HG02763 (cell line): ENCODE measurements at regions not wholly inside any gene's neighbourhood (a gene's known extent, or its start where the extent isn't known, plus 50 kb on each side); places are given as distances from the start of the nearest gene placed in this dataset.
"Not testable (repeated sequence)": the region's sequence is repeated elsewhere in the genome, so short reads cannot be mapped to it uniquely, and the experiment has no call there.

ENCODE experiments used
- ATAC-seq: cut with Tn5 transposase; IDR thresholded peaks from one replicate; pipeline ENCODE4 v1.9.1; 2021; ENCODE audit warnings: mild to moderate bottlenecking, moderate library complexity; ENCODE audit not compliant: unreplicated experiment

DNA sequence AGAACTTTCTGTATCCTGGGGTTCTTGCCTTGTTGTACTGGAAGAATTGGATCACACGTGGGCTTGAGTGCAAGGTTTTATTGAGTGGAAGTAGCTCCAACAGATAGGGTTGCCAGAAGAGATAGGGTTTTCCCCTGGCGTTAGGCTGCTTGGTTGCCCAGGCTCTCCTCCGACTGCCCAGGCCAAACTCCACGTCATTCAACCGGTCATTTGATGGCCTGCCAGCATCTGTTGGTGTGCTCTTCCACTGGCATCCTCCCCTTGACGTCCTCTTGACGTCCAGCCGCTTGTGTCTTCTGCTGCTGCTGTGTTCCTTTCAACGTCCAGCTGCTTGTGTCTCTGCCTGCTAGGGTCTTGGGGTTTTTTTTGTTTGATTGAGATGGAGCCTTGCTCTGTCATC lies 111.2 kb upstream of the XIST start:
- ATAC-seq = no peak

DNA sequence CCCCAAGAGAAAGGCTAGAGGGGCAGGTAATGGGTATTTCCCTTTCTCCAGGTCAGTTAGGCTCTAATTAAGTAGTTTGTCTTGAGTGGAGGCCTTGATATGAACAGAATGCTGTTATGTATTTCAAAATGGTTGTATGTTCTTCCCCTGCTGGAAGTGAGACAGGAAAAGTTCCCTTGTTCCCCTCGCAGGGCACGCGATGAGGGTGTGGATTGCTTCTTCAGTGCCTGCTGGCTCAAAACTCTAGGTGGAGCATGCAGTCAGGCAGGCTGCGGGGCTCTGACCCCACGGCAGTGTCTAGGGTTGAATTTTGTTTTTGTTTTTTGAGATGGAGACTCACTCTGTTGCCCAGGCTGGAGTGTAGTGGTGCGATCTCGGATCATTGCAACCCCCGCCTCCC lies 110.4 kb upstream of the XIST start:
- ATAC-seq = no peak

DNA sequence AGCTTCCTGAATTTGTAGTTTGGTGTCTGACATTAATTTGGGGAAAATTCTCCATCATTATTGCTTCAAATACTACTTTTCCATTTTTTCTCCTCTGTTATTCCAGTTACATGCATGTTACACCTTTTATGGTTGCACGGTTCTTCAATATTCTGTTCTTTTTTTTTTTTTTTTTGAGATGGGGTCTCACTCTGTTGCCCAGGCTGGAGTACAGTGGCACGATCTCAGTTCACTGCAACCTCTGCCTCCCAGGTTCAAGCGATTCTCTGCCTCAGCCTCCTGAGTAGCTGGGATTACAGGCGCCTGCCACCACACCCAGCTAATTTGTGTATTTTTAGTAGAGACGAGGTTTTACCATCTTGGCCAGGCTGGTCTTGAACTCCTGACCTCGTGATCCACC lies 109.4 kb upstream of the XIST start:
- ATAC-seq = not testable (repeated sequence)

DNA sequence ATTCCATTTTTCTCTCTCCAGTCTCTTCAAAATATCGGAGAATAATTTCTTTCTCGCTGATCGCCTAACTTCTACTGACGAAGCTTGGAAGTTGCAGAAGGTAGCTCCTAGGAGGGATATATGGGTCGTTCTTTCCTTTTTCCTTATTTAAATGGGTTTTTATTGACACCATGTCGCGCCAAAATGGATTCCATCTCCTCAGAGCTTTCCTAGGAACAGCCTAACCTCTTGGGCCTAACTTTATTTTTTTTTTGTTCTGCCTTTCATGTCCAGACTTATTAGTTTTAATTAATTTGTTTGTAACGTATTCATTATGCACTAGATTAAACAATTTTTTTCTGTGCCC lies 92.0 kb upstream of the XIST start:
- ATAC-seq = no peak

DNA sequence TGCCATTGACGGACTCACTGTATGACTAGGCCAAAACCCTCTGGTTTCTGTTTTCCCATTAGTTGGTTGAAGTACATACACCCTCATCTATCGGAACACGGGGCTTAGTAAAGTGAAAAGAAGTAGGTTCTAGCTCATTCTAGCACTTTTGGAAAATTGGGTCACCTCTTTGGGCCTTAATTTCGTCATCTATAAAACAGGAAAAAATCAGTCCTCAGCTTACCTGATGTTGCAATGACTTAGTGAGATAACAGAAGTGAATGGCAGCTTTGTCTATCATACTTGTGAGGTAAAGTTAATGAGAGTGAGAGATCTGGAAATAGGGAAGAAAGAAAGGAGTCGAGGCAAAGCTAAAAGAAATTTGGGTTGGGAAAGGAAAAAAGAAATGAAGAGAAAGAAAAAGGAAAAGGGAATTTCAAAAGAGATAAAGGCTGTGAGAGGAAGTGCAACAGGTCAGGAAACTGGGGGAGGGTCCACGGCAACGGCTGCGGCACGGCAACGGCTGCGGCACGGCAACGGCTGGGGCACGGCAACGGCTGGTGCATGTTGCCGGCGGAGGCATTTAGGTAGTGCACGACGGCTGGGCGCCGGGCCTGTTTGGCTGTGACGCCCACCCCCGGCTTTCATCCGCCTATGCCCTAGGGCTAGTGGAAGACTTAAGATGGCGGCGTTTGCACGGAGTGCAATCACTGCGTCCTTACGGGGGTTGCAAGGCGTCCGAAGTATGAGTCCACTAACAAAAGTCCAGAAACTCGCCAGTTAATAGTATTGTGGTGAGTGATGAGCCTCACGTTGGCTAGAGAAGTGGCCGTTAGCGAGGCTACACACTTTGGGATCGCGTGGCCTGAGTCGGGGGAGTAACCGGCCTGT lies 91.4 kb upstream of the XIST start:
- ATAC-seq = peak; percentile 100

DNA sequence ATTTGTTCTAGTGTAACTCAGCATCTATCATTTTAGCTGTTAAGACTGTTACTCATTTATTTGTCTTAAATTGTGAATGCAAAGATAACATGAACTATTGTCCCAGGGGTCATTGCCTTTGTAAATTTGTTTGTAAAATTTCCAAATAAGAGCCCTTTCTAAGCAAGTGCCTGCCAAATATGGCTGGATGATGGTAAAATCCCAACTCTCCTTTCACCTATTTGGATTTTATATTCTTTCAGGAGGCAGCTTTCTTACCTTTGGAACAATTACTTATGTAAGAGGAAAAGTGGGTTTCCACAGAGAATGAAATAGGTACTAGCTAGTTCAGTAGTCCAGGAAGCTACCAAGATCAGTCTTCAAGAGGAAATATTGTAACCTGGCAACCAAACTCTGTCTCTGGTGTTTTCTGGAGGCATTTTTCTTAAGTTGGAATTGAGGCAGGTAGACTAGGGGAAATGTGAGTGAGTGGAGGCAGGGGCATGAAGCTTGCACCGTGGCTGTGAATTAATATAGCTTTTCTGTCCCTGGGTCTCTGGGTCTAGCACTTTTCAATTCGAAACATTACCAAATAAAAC lies 88.5 kb upstream of the XIST start:
- ATAC-seq = no peak

DNA sequence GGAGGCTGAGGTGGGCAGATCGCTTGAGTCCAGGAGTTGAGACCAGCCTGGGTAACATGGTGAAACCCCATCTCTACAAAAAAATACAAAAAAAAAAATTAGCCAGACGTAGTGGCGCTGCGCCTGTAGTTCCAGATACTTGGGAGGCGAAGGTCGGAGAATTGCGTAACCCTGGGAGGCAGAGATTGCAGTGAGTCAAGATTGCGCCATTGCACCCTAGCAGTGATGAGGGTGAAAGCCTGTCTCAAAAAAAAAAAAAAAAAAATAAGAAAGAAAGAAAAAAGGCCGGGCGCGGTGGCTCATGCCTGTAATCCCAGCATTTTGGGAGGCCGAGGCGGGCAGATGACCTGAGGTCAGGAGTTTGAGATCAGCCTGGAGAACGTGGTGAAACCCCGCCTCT lies 85.3 kb upstream of the XIST start:
- not testable (repeated sequence) for ATAC-seq

DNA sequence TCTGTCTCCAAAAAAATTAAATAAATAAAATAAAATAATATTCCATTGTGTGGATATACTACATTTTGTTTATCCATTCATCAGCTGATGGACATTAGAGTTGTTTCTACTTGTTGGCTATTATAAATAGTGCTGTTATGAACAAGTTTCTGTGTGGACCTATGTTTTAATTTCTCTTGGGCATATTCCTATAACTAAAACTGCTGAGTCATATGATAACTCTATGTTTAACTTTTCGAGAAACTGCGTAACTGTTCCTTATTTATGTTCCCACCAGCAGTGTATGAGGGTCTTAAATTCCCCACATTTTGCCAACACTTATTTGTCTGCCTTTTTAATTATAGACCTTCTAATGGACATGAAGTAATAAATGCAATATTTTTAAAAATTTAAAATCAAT lies 80.0 kb upstream of the XIST start:
- ATAC-seq = no peak

DNA sequence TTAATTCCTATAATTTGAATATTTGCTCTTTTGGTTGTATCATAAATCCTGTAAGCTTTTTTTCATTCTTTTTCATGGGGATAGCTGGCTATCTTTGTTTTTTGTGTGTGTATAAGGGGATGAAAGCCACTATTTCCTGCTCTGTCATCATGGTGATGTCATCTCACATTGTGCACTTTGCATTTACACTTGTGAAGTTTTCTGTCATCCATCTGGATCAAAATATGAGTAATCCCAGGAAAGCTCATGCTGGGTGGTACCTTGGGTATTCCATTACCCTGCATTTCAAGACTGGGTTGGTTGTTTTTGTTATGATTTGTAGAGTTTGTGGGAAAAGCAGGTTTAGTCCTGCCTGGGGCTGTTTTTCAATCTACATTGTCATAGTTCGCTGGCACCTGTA lies 77.8 kb upstream of the XIST start:
- ATAC-seq = no peak

DNA sequence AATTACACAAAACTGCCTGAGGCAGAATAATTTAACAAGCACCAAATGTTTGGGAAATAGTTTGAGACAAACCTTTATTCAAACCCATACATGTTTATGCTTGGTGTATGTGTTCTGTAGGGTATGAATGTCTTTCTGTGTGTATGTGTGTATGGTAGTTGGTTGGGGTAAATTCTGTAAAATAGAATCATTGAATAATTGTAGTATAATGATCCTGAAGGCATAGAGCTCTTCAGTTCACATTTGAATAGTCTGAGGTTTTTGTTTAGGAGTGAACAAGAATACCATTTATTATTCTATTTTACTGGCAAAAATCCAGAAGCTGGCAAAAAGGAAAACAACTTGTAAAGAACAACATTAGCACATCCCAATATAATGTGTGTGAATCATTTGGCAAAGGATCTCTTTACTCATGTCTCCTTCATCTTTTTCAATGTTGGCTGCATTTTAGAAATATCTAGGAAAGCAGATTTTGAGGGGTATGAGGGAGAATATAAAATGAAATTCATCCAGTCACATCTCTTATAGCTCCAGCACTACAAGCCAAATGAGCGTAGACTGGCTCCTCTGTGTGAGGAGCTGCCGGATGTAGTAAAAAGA lies 70.4 kb upstream of the XIST start:
- ATAC-seq = no peak

DNA sequence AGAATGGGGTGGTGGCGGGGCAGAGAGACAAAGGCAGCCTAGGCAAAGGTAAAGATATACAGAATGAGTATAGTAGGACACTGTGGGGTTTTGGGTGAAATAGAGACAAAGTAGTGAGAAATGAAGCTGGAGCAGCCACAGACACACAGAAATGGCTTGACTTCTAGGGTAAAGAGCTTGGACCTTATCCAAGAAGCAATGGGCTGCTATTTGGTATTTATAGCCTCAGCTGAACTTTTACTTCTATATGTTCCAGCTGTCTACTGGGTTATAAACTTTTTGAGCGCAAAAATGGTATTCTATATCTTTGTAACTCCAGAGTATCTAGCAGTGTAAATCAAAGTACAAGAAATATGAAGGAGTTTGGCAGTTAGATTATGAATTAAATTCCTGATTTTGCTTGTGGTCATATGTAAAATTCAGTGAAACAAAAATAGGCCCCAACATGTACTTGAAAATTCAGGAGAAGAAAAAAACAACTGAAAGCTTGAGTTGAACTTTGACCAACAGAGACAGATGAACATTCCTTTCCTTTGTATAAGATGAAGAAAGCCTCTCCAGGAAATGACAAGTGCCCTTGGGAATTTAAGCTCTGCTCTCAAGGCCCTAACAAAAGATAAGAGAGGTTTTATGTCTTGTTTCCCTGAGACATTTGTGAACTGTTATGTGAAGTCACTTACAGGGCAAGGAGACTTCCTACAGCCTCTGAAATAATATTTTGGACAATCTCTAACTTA lies 64.6 kb upstream of the XIST start:
- ATAC-seq = no peak

DNA sequence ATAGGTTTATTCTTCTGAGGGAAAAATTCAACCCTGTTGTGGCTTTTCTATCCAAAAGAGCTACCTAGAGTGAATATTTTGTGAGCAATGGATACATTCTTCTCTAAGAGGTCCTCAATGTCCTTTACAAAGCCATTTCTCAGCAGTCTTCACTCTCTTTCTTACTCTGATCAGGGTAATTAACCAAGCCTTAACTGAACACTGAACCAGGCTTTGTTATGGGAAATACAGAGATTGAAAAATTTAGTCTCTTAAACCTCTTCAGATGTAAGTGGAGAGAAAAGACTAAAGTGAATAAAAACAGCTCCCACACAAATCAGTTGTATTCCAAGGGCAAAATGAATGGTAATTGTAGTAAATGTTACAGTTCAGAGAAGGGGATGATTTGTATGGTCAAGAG lies 64.0 kb upstream of the XIST start:
- no peak for ATAC-seq

DNA sequence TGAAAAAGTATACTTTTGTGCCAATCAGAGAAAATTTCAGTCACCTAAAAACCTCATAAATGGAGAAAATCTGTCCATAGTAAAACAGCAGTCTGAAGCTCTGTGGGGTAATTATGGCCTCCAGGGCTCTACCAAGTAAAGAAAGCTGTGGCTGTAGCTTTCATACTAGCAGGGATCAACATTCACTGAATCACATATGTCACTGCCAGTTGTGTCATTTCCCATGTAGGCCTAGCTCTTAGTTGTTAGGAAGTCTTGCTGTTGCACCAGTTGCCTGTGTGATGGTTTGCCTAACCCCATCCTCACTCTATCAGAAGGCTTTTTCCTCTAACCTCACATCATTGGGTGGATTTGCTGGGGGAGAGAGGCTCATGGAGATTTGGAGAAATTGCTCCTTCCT lies 62.3 kb upstream of the XIST start:
- not testable (repeated sequence) for ATAC-seq

DNA sequence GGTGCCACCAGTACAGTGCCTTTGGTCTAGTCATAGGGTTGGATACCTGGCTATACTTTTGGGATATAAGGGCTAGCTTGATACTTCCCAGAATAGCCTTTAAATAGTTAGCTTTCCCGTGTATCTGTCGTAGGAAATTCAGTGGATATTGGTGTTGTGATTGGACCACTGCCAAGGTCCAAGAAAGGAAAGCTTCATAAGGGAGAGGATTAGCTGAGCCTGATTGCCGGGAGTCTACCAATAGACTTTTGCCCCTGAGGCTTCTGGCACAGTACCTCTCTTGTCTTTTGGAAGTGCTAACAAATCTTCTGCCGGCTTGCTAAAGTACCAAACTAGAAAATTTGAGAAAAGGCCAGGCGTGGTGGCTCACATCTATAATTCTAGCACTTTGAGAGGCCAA lies 61.1 kb upstream of the XIST start:
- no peak for ATAC-seq

DNA sequence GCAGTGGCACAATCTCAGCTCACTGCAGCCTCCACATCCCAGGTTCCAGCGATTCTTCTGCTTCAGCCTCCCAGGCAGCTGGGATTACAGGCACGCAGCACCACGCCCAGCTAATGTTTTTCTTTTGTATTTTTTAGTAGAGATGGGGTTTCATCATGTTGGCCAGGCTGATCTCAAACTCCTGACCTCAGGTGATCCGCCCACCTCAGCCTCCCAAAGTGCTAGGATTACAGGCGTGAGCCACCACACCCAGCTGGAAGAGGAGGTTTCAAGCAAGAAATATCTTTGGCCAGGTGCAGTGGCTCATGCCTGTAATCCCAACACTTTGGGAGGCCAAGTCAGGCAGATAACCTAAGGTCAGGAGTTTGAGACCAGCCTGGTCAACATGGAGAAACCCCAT lies 59.4 kb upstream of the XIST start:
- not testable (repeated sequence) for ATAC-seq

DNA sequence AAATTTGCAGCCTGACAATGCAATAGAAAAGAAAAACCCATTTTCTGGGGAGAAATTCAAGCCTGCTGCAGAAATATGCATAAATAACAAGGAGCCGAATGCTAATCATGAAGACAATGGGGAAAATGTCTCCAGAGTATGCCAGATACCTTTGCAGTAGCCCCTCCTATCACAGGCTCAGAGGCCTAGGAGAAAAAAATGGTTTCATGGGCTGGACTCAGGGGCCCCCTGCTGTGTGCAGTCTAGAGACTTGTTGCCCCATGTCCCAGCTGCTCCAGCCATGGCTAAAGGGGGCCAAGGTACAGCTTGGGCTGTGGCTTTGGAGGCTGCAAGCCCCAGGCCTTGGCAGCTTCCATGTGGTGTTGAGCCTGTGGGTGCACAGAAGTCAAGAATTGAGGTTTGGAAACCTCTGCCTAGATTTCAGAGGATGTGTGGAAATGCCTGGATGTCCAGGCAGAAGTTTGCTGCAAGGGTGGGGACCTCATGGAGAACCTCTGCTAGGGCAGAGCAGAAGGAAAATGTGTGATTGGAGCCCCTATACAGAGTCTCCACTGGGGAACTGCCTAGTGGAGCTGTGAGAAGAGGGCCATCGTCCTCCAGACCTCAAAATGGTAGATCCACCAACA lies 53.3 kb upstream of the XIST start:
- not testable (repeated sequence) for ATAC-seq

DNA sequence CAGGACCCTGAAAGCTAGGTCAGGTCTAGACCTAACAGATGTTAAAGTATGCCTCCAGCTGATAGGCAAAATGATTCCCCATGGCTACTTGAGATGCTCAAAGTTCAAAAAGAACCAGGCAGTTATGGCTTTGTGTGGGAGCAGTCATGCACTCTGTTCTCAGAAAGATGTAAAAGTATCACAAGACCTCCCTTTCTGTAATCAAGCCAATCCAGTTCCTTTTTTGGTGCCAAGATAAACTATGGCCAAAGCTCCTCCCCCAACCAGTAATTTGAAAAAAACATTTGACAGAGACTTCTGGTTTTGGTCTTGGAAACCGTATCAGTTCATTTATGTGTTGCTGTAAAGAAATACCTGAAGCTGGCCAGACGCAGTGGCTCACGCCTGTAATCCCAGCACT lies 51.4 kb upstream of the XIST start:
- ATAC-seq = no peak
